Liver (tissue), 3 donors: ENCODE measurements at regions not wholly inside any gene's neighbourhood (a gene's known extent, or its start where the extent isn't known, plus 50 kb on each side); places are given as distances from the start of the nearest gene placed in this dataset.

Experiments
- CTCF ChIP-seq: fragments of 150-350 bp; IDR thresholded peaks from 2 replicates; pipeline ENCODE4 v1.5.1; 2017; ENCODE audit warnings: improper control_type of control experiment, low read depth, low read length; ENCODE audit not compliant: missing input control
- GABPA ChIP-seq, 2 donors: IDR thresholded peaks in 1 of 2; conservative IDR thresholded peaks in 1 of 2; 2 replicates each; pipeline ENCODE4 v1.6.1; 2016; ENCODE audit warnings: antibody characterized with exemption in 2 of 2, mild to moderate bottlenecking in 1 of 2, moderate library complexity in 1 of 2
- MAX ChIP-seq: IDR thresholded peaks from 2 replicates; pipeline ENCODE4 v1.6.1; 2016; ENCODE audit warnings: antibody characterized with exemption
- REST ChIP-seq: IDR thresholded peaks from 2 replicates; pipeline ENCODE4 v1.6.1; 2016; ENCODE audit warnings: antibody characterized with exemption, mild to moderate bottlenecking
- RXRA ChIP-seq, 2 donors: IDR thresholded peaks; 2 replicates each; pipeline ENCODE4 v1.6.1; 2017 to 2018; ENCODE audit warnings: antibody characterized with exemption in 2 of 2, mild to moderate bottlenecking in 1 of 2
- SP1 ChIP-seq: IDR thresholded peaks from 2 replicates; pipeline ENCODE4 v1.6.1; 2018; ENCODE audit warnings: antibody characterized with exemption, mild to moderate bottlenecking
- YY1 ChIP-seq: IDR thresholded peaks from 2 replicates; pipeline ENCODE4 v1.6.1; 2016; ENCODE audit warnings: antibody characterized with exemption, mild to moderate bottlenecking
- ZBTB33 ChIP-seq: IDR thresholded peaks from 2 replicates; pipeline ENCODE4 v1.6.1; 2016; ENCODE audit warnings: antibody characterized with exemption
- donor health status: healthy.
- donor health status: healthy.

- no peak for TF ChIP-seq GABPA (IDR thresholded peaks at IDR 0.05 in 1 of 2, conservative IDR thresholded peaks at IDR 0.05 in 1 of 2)
- TF ChIP-seq CTCF = no peak
- TF ChIP-seq REST = no peak
- no peak for TF ChIP-seq RXRA (IDR thresholded peaks at IDR 0.05)
- no peak for TF ChIP-seq MAX
- no peak for TF ChIP-seq YY1
- no peak for TF ChIP-seq SP1
- no peak for TF ChIP-seq ZBTB33
Observed at GRCh38 chr14:89614009-89614691, 197.1 kb upstream of the FOXN3 start.
